ENCODE measurements at regions not wholly inside any gene's neighbourhood (a gene's known extent, or its start where the extent isn't known, plus 50 kb on each side); places are given as distances from the start of the nearest gene placed in this dataset.

DNA sequence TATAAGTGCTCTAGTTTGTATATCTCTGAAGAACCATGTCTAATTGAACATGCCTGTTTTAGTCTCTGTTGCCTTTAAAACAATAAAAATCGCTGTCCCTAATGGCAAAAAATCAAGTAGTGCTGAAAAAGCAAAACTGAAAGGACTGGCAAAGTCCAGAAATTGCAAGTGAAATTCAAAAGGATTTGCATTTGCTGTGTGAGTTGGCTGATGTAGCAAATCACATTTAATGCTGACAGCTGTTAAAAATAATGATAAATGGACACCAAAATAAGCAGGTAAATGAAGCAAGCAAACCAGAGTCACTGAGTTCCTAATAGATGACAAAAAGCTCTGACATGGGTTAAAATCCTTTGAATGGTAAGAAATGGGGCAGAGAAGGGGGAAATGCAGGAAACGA lies 874.1 kb downstream of the GRM8 start:
- DNase-seq: no peak

DNA sequence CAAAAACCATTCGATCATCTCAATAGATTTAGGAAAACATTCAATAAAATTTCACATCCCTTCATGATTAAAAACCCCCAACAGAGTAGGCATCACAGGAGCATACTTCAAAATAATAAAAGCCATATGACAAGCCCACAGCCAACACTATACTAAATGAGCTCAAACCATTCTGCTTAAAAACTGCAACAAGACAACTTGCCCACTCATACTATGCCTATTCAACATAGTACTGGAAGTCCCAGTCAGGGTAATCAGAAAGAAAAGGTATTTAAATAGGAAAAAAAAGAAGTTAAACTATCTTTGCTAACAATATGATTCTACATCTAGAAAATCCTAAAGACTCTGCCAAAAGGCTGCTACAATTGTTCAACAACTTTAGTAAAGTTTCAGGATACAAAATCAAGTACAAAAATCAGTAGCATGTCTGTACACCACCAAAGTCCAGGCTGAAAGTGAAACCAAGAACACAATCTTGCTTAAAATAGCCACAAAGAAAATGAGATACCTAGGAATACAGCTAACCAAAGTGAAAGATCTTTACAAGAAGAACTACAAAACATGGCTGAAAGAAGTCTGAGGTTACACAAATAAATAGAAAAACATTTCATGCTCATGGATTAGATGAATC lies 882.6 kb downstream of the GRM8 start:
- DNase-seq: no peak

DNA sequence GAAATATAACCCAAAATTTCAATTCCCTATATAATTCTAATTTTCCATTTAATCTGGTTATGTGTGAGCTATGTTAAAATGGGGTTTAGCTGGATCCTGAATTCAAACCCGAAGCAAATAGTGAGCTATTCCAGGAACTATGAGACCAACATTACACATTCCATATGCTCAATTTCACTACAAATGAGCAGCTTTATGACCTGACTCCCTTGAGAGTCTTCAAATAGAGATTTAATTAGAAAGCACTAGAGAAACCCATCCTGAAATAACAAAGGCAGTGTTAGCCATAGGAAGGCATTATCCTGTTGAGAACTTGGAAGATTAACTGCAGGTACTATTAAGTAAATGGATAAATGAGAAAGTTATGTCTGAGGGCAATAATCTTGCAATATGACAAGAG lies 890.0 kb downstream of the GRM8 start:
- no peak for DNase-seq

DNA sequence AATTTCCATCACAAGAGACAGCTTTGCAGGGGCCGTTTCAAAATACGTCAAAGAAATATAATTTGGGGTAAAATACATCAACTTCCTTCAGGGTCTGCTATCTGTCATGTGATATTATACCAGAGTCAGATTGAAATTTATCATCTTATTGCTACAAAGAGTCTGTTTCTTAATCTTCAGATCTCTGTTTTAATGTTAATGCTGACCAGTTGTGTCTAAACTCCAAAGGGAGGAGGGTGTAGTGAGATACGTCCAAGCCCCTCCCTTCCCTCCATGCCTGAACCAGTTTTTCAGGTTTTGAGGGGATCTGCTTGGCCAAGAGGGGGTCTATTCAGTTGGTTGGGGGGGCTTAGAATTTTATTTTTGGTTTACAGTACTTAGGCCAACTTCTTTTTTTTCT lies 891.6 kb downstream of the GRM8 start:
- DNase-seq: no peak

DNA sequence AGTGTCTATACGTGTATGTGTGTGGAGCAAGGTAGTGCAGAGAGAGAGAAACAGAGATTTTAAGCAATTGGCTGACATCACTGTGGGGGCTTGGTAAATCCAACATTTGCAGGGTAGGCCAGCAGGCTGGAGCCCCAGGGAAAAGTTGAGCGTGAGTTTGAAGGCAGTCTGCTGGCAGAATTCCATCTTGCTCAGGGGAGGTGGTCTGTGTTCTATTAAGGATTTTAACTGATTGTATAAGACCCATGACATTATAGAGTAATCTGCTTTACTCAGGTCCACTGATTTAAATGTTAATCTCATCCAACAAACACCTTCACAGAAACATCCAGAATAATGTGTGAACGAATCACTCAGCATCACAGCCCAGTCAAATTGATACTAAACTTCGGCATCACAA lies 912.9 kb downstream of the GRM8 start:
- DNase-seq: no peak

DNA sequence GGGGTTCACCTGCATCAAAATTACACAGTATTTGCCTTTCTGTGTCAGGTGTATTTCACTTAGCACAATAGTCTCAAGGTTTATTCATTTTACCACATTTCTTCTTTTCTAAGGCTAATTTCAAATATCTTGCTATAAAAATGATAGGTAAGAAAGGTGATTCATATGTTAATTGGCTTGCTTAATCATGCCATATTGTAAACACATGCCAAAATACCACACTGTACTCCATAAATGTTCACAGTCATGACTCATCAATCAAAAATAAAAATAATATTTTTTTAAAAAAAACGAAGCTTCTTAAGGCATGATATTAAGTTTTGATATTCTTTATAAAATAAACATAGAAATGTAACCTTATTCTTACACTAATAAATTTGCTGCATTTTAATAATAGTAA lies 947.1 kb downstream of the GRM8 start:
- DNase-seq: no peak

DNA sequence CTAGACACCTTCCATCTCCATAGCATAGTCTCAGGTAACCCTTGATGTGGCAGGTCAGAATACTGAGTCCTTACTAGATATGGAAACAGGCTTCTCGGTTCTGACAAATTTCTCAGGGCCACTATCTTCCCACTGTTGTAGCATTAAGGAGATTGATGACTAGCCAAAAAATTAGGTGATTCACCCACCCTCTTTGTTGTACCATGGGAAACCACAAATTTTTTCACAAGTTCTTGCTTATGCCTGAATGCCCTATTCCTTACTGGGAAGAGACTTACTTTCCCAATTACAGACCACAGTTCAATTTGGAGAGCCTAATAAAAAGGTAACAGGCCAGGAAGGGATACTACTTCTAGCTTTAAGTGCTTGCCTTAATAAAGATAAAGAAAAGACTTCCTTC lies 948.8 kb downstream of the GRM8 start:
- DNase-seq: no peak

DNA sequence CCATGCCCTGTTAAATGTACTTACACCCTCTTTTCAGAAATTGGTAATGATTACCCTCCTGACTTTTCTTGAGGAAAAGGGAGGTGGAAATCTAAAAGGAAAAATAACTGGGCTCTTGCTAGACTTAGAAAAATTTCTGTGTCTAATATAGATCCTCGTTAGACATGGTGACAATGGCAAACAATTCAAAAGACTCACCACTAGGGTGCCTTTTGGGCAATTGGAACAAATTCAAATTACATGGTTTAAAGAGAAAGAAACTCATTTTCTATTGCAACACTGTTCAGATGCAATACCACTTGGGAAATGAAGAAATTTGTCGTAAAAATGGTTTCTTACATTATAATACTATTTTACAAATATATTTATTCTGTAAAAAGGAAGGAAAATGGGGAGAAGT lies 950.1 kb downstream of the GRM8 start:
- no peak for DNase-seq

DNA sequence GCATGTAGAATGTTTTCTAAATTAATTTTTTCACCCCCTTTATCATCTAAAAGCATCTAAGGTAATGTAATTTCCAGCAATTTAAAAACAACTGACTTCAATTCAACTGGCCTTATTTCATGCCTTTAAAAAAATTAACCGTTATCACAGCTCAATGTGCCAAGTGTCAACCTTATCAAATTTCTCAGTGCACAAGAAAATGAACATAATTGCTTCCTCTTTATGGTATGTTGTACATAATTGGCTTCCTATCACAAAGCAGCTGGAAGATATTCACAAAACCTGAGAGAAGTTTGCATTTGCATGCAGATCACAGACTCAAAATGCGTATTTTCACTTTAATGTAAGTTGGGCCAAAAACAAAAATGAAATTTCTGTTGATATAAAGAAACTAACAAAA lies 966.4 kb downstream of the GRM8 start:
- DNase-seq: no peak

DNA sequence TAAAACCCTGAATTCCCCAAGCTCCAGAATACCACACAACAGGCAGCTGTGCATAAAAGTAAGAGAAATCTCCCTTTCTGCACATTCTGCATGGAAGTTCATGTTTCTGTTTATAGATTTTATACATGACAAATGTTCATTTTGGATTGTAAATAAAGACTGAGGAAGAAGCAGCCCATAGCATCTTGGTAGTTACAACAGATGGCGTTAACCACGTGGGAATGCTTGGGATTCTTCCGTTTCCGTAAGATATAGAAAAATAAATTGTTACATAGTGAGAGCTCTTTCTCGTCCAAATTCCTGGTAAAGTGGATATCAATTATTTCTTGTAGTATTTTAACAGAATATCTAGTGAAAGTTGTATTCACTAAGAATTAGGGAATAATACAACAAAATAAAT lies 1016.5 kb downstream of the GRM8 start:
- DNase-seq: no peak

DNA sequence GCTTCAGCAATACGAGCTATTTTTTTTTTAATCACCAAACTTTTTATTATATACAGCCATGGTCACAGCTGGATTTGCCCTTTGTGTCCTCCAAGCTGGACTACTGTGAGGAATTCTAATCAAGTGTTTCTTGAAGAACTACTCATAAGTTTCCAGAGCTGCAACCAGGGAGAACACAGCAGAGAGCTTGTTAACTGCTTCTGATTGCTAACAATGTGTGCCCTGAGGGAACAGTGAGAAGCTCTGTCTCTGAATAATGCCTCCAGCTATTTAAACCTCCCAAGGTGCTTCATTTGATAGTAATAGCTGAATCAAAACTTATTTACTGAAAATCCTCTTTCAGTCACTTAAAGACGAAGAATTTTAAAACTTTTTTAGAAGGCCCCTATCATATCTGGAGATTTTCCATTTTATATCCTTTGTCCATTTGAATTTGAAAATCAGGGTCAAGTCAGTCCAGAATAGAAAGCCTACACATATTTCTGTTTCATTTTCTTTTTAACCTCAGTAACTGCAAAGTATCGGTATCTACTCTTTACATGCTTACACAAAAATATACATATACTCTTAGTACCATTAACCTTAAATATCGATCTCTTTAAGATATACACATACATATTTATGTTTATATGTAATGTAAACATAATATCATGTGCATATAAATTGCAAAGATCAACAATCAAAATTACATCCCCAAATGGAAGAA lies 1024.2 kb downstream of the GRM8 start:
- no peak for DNase-seq

DNA sequence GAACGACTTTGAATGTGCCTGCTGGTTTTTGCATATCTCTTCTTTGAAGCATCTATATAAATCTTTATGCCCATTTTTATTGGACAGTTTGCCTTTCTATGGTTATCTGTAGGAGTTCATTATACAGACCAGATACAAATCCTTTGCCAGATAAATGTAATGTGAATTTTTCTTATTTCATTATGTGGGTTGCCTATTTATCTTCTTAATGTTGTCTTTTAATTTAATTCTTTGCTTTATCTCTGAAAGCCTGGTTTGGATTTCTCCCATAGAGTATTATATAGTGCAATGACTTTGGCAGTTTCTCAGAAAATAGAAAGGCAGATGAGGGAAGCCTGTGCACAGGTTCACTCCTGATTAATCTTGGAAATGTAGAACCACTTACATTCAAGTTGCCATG lies 1025.1 kb downstream of the GRM8 start:
- no peak for DNase-seq

DNA sequence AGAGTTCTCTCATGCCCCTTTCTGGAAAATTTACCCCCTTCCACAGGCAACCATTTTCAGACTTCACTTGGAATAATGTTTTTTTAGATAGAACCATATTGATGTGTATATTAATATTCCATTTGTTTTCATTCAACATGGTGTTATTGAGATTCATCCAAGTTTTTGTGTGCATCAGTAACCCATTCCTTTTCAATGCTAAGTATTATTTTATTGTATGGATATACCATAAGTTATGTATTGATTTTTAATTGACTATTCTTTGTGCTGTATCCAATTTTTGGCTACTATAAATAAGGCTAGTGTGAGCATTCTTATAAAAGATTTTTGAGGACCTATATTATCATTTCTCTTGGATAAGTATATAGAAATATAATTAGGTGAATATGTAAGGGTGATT lies 1025.7 kb downstream of the GRM8 start:
- no peak for DNase-seq

DNA sequence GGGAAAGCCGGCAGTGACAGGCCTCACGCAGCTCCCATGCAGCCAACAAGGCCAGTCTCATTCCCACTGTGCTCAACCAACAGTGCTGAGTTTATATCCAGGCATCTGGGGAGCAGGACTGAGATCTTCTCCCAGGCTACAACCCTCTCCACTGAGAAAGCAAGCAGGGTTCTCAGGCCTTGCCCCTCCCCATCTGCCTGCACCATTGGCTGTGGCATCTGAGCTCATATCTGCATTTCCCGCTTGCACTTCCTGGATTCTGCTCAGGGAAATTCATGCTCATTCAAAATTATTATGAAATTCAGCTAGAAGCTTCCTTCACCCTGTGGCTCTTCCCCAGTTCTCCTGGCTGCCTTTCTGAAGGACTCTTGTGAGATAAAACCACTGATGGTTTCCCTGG lies 1029.0 kb downstream of the GRM8 start:
- DNase-seq: no peak

DNA sequence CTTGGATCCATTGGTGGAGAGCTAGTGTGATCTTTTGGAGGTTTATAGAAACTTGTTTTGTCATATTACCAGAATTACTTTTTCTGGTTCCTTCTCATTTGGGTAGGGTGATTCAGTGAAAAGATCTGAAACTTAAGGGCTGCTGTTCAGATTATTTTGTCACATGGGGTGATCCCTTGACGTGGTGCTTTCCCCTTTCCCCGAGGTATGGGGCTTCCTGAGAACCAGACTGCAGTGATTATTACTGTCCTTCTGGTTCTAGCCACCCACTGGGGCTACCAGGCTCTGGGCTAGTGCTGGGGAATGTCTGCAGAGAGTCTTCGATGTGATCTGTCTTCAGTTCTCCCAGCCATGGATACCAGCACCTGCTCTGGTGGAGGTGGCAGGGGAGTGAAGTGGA lies 1030.0 kb downstream of the GRM8 start:
- no peak for DNase-seq

DNA sequence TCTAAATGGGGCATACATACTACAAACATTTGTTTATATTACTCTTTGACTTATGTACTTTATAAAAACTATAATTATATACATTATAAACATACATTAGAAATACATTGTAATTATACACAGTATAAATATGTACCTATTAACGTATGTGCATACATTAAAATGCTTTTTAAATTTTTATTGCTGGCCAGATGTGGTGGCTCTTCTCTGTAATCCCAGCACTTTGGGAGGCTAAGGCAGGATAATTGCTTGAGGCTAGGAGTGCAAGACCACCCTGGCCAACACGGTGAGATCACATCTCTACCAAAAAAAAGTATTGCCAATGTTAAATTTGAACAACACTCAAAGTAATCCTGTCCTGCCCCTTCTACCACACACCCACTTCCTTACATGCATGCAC lies 1037.0 kb downstream of the GRM8 start:
- DNase-seq: no peak

DNA sequence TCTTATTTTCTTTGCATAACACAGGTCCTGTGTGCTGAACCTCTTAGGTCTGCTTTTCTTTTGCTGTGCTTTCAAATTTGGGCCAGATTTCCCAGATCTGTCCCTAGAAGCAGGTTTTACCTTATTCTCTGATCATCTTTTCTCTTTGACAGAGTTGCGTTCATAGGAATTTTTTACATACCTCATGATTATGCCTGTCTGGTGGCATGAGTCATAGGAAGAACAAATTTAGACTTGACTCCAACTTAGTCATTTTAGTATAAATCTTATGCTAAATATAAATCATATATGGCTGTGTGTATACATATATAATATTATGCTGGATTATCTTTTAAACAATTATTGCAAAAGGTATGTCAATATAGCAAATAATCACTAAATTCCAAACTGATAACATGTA lies 1038.9 kb downstream of the GRM8 start:
- DNase-seq: no peak

DNA sequence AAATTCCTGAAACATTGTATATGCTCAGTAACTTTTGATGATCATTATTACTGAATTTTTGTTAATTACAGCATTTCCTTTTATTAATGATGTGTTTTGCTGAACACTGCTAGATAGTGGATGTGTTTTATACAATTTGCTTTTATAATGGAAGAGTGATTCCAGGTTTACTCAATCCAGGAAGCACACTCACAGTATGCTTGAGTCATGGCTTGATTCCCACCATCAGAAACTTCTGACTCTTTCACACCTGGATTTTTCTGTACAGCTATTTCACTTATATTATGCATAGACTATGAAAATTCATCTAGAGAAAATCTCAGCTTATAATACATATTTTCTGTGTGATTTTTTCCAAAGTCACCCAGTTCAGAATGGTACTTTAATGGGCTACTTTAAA lies 1040.9 kb downstream of the GRM8 start:
- no peak for DNase-seq

DNA sequence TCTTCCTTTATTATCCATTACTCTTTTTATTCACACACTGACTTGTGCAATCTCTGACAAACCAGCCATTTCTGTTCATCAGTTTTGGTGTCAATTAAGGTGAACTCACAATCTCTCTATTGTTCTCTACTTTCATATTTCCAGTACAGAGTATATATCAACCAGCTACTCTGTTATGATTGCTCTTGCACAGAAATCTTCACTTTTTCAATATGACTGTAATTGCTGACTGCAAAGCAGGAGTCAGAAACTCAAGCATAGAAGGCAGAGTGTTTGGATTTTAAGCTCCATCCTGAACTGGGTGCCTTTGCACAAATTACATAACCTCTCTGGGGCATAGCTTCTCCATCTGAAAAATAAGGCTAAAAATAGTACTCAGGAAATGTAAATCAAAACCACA lies 1042.0 kb downstream of the GRM8 start:
- no peak for DNase-seq

DNA sequence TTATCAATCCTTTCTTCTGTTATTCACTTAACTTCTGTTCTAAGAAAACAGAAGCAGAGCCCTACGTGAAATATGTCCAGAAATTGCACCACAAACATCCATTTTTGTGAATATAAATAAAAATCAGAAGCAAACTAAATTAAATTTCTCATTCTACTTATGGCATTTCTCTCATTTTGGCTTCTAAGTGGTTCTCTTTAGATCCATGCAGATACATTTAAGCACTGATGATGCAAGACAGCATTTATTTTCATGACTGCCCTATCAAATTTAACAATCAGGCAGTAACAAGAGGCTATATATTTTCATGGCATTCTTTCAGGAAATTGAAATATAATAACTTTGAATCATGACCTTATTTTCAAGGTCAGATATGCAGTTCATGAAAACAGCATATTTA lies 1049.6 kb downstream of the GRM8 start:
- DNase-seq: no peak

DNA sequence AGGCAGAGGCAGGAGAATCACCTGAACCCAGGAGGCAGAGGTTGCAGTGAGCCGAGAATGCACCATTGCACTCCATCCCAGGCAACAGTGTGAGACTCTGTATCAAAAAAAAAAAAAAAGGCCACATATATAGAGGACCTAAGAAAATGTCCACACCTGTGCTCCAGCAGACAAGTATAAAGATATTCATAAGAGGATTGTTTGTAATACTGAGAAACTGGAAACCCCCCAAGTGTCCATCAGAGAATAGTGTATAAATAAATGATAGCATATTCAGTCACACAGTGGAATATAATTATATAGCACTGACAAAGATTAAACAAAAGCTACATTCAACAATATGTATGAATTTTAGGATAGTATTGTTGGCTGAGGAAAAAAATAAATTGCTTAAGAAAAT lies 1050.6 kb downstream of the GRM8 start:
- DNase-seq: no peak

DNA sequence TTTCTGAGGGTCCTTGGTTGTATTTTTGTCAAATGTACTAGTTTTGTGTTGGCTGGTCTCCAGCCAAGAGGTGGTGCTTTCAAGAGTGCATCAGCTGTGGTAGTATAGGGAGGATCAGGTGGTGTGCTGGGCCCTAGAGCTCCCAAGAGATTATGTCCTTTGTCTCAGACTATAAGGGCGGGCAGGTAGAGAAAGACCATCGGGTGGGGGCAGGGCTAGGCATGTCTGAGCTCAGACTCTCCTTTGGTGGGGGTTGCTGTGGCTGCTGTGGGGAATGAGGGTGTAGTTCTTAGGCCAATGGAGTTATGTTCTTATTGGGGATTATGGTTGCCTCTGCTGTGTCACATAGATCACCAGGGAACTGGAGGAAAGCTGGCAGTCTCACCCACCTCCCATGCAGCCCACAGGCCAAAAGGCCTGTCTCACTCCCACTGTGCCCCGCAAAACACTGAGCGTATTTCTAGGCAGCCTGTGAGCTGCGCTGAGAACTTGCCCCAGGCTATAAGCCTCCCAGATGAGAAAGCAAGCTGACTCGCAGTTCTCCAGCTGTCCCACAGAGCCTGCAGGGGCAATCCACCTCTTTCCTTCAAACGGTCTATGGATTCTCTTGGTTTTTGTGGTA lies 1066.7 kb downstream of the GRM8 start:
- DNase-seq: no peak

DNA sequence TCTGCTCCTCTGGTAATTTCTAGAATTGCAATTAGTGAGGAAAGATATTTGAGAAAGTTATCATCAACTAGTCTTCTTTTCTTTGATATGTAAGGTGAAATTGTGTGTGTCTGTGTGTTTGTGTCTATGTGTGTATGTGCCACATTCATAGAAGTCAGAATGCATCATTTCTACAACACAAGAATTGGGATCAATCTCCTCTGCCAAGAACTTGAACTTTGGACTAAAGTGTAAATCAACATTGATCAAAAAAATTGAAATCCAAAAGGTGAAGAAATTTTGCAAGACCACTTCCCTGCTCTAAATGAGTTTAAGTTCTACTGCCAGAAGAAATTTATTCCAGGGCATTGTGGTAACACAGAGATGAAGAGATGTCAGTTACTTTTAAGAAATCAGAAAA lies 1072.8 kb downstream of the GRM8 start:
- DNase-seq: no peak

DNA sequence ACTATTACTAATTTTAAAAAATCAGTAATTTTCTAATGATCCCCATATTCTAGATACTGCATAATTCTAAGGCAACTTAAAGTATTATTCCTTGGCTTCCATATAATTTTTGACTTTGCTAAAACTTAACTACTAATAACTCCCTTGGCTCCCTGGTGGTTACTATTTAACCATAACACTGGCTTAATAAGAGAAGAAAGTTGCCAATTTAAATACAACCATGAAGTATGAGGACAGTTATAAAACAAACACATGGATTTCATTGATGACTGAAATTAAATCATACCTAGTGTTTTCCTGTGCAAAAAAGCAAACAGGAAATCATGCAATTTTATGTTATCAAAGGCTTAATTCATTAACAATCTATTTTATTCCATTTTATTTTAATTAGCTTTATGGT lies 1073.9 kb downstream of the GRM8 start:
- DNase-seq: no peak
